ENCODE measurements at regions not wholly inside any gene's neighbourhood (a gene's known extent, or its start where the extent isn't known, plus 50 kb on each side); places are given as distances from the start of the nearest gene placed in this dataset.

DNA sequence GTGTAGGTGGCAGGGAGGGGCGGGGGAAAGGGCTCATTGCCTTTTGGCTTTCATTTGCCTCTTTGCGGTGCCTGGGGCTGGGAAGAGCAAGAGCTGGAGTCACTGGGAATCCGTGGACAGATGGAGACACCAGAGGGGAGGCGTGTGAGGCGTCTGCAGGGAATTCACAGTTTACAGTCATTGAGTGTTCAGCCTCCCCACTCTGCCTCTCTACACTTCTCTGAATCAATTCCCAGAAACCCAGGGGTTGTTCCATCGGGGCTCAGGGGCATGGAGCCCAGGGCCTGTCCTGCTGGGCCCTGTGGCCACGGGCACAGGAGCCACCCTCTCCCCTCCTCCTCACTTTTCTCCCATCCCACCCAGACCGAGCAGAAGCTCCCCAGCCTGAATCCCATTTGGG lies 160.5 kb upstream of the NAV2 start:
- Histone ChIP-seq H2BK20ac (ENCODE audit: low read depth, low read length) (no peak overlapping the region), H2BK5ac (ENCODE audit: low read depth, low read length, poor library complexity, severe bottlenecking) (no peak overlapping the region), H3K4me1 (ENCODE audit: control insufficient read depth, insufficient read depth, low read length) (no peaks in the 10 kb centered on the region), H3K9me1 (ENCODE audit: insufficient read depth, low read length) (no peaks in the 10 kb centered on the region), H3K27me3 (ENCODE audit: control insufficient read depth, insufficient read depth, low read length) (peaks cover 39% of the 10 kb centered on the region), H4K91ac (ENCODE audit: insufficient read depth, low read depth, low read length) (no peak overlapping the region), H3K9me3 (ENCODE audit: control insufficient read depth, insufficient read depth, low read length) (no peaks in the 10 kb centered on the region), H3K4me3 (ENCODE audit: insufficient read depth, low read depth, low read length) (no peak overlapping the region), H3K56ac (ENCODE audit: extremely low read depth, insufficient read depth, low read length) (no peak overlapping the region), H3K14ac (replicated peaks; ENCODE audit: low read depth, low read length) (no peak overlapping the region), H3K4me2 (ENCODE audit: low read depth, low read length) (no peak overlapping the region), H3K23ac (ENCODE audit: low read depth, low read length) (no peak overlapping the region), H3K9ac (ENCODE audit: low read depth, low read length) (no peak overlapping the region), H2AK5ac (ENCODE audit: low read depth, low read length) (no peak overlapping the region), H4K5ac (ENCODE audit: low read depth, low read length) (no peak overlapping the region), H2AK9ac (replicated peaks; ENCODE audit: low read depth, low read length, poor library complexity) (no peak overlapping the region), H4K20me1 (ENCODE audit: insufficient read depth, low read length) (no peaks in the 10 kb centered on the region), H3K4ac (ENCODE audit: low read depth, low read length) (no peak overlapping the region), H3K79me1 (ENCODE audit: low read depth in 1 of 2, low read length in 2 of 2) (no peaks in the 10 kb centered on the region), H3K18ac (ENCODE audit: low read depth, low read length) (no peak overlapping the region), H3K27ac (ENCODE audit: insufficient read depth, low read length) (no peak overlapping the region), H2AFZ (replicated peaks; ENCODE audit: low read length, poor library complexity) (no peak overlapping the region), H2BK15ac (ENCODE audit: low read depth, low read length) (no peak overlapping the region), H2BK120ac (ENCODE audit: low read depth, low read length) (no peak overlapping the region), H4K8ac (ENCODE audit: low read depth in 2 of 2, low read length in 2 of 2) (no peak overlapping the region), H3K36me3 (ENCODE audit: control insufficient read depth, insufficient read depth, low read length) (no peaks in the 10 kb centered on the region)
- dilution Hi-C loops (cut with HindIII; ENCODE audit: low sequenced_read_pairs, unreplicated experiment), result no loop called here
- no TSS peak for BruUV-seq (replicated peaks)
- ChIA-PET CTCF (interaction anchor here (0.7 to 1.8 kb wide), 5 partner anchors 191 to 464 kb away, joined by 3 to 8 read pairs (median 4); no protein-coding TSS in a partner anchor), POLR2A (ENCODE audit: unreplicated experiment) (no interaction called here)
- WGBS, 2 experiments (ENCODE audit: extremely low coverage in 2 of 2, insufficient read length in 1 of 2), result 60% methylated on average over 5 of the region's 8 CpGs; no CpG with 5 or more reads in 1 of the 2 experiments
- TF ChIP-seq CHD1 (IDR thresholded peaks at IDR 0.05; ENCODE audit: low read depth, low read length), result no peak
- TF ChIP-seq, protein P1, sequence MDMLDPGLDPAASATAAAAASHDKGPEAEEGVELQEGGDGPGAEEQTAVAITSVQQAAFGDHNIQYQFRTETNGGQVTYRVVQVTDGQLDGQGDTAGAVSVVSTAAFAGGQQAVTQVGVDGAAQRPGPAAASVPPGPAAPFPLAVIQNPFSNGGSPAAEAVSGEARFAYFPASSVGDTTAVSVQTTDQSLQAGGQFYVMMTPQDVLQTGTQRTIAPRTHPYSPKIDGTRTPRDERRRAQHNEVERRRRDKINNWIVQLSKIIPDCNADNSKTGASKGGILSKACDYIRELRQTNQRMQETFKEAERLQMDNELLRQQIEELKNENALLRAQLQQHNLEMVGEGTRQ (IDR thresholded peaks at IDR 0.05; ENCODE audit: low read depth, low read length), result no peak
- TF ChIP-seq RCOR1 (IDR thresholded peaks at IDR 0.05; ENCODE audit: insufficient replicate concordance, low read length), result no peak
- TF ChIP-seq, protein P2, sequence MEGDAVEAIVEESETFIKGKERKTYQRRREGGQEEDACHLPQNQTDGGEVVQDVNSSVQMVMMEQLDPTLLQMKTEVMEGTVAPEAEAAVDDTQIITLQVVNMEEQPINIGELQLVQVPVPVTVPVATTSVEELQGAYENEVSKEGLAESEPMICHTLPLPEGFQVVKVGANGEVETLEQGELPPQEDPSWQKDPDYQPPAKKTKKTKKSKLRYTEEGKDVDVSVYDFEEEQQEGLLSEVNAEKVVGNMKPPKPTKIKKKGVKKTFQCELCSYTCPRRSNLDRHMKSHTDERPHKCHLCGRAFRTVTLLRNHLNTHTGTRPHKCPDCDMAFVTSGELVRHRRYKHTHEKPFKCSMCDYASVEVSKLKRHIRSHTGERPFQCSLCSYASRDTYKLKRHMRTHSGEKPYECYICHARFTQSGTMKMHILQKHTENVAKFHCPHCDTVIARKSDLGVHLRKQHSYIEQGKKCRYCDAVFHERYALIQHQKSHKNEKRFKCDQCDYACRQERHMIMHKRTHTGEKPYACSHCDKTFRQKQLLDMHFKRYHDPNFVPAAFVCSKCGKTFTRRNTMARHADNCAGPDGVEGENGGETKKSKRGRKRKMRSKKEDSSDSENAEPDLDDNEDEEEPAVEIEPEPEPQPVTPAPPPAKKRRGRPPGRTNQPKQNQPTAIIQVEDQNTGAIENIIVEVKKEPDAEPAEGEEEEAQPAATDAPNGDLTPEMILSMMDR (conservative IDR thresholded peaks at IDR 0.05; ENCODE audit: low read depth, low read length), result no peak
- TF ChIP-seq MXI1 (IDR thresholded peaks at IDR 0.05; ENCODE audit: borderline replicate concordance, low read depth, low read length), result no peak
- ATAC-seq (ENCODE audit: low read depth), result no peak
- in situ Hi-C loops (cut with MboI; ENCODE audit: low sequenced_read_pairs), result no loop called here
- DNase-seq, result no peak
- intact Hi-C loops (cut with micrococcal nuclease), result loop anchor here (5.0 kb wide), 1 partner anchor 120 kb away; no protein-coding TSS in a partner anchor
